ENCODE measurements at regions not wholly inside any gene's neighbourhood (a gene's known extent, or its start where the extent isn't known, plus 50 kb on each side); places are given as distances from the start of the nearest gene placed in this dataset.

- DNase-seq (ENCODE audit: extremely low spot score) = no peak
- TF ChIP-seq CTBP1 (IDR thresholded peaks at IDR 0.05; ENCODE audit: borderline replicate concordance) = no peak
- TF ChIP-seq SP1 (IDR thresholded peaks at IDR 0.05) = no peak
- TF ChIP-seq HDGF (IDR thresholded peaks at IDR 0.05; ENCODE audit: borderline replicate concordance) = no peak
- no peak for TF ChIP-seq ZNF384 (IDR thresholded peaks at IDR 0.05)
- TF ChIP-seq SUZ12 (IDR thresholded peaks at IDR 0.05) = no peak
- TF ChIP-seq ELF4 (IDR thresholded peaks at IDR 0.05) = no peak
- no peak for TF ChIP-seq FOXM1 (IDR thresholded peaks at IDR 0.05; ENCODE audit: borderline replicate concordance)
- TF ChIP-seq L3MBTL2 (conservative IDR thresholded peaks at IDR 0.05) = no peak
- no peak for TF ChIP-seq BHLHE40 (IDR thresholded peaks at IDR 0.05; ENCODE audit: borderline replicate concordance)
- TF ChIP-seq FOXA1 (IDR thresholded peaks at IDR 0.05) = no peak
- no peak for TF ChIP-seq NFRKB (IDR thresholded peaks at IDR 0.05)
- TF ChIP-seq PKNOX1 (IDR thresholded peaks at IDR 0.05) = no peak
- TF ChIP-seq LEF1 (IDR thresholded peaks at IDR 0.05; ENCODE audit: borderline replicate concordance) = no peak
- TF ChIP-seq TARDBP (IDR thresholded peaks at IDR 0.05) = no peak
- no peak for TF ChIP-seq ARNT (IDR thresholded peaks at IDR 0.05)
- no peak for TF ChIP-seq FOXK2 (IDR thresholded peaks at IDR 0.05)
- POLR2A ChIA-PET = no interaction called here
- CTCF ChIA-PET = no interaction called here
Measured at GRCh38 chrX:20746690-20747089, 480.0 kb upstream of the RPS6KA3 start.

- DNase-seq (ENCODE audit: extremely low spot score) = no peak
- TF ChIP-seq SUZ12 (IDR thresholded peaks at IDR 0.05) (no peak), FOXA1 (IDR thresholded peaks at IDR 0.05) (no peak), TARDBP (IDR thresholded peaks at IDR 0.05) (no peak), FOXM1 (IDR thresholded peaks at IDR 0.05; ENCODE audit: borderline replicate concordance) (no peak), CTBP1 (IDR thresholded peaks at IDR 0.05; ENCODE audit: borderline replicate concordance) (no peak), NFRKB (IDR thresholded peaks at IDR 0.05) (no peak), SP1 (IDR thresholded peaks at IDR 0.05) (no peak), LEF1 (IDR thresholded peaks at IDR 0.05; ENCODE audit: borderline replicate concordance) (no peak), BHLHE40 (IDR thresholded peaks at IDR 0.05; ENCODE audit: borderline replicate concordance) (no peak), PKNOX1 (IDR thresholded peaks at IDR 0.05) (no peak), FOXK2 (IDR thresholded peaks at IDR 0.05) (no peak), ZNF384 (IDR thresholded peaks at IDR 0.05) (no peak), HDGF (IDR thresholded peaks at IDR 0.05; ENCODE audit: borderline replicate concordance) (no peak), L3MBTL2 (conservative IDR thresholded peaks at IDR 0.05) (no peak), ELF4 (IDR thresholded peaks at IDR 0.05) (no peak), ARNT (IDR thresholded peaks at IDR 0.05) (no peak)
- CTCF ChIA-PET = no interaction called here
- POLR2A ChIA-PET = no interaction called here
Measured at GRCh38 chrX:20743046-20743445, 476.3 kb upstream of the RPS6KA3 start.

- no peak for DNase-seq (ENCODE audit: extremely low spot score)
Measured at GRCh38 chrX:20742106-20742505, 475.4 kb upstream of the RPS6KA3 start.

GRCh38 chrX:20740443-20740842 lies 473.7 kb upstream of the RPS6KA3 start:
- no peak for DNase-seq (ENCODE audit: extremely low spot score)
- TF ChIP-seq PKNOX1 (IDR thresholded peaks at IDR 0.05) (no peak), CTBP1 (IDR thresholded peaks at IDR 0.05; ENCODE audit: borderline replicate concordance) (no peak), SUZ12 (IDR thresholded peaks at IDR 0.05) (no peak), FOXM1 (IDR thresholded peaks at IDR 0.05; ENCODE audit: borderline replicate concordance) (no peak), HDGF (IDR thresholded peaks at IDR 0.05; ENCODE audit: borderline replicate concordance) (no peak), ELF4 (IDR thresholded peaks at IDR 0.05) (no peak), FOXA1 (IDR thresholded peaks at IDR 0.05) (no peak), NFRKB (IDR thresholded peaks at IDR 0.05) (no peak), TARDBP (IDR thresholded peaks at IDR 0.05) (no peak), L3MBTL2 (conservative IDR thresholded peaks at IDR 0.05) (no peak), LEF1 (IDR thresholded peaks at IDR 0.05; ENCODE audit: borderline replicate concordance) (no peak), ARNT (IDR thresholded peaks at IDR 0.05) (no peak), FOXK2 (IDR thresholded peaks at IDR 0.05) (no peak), SP1 (IDR thresholded peaks at IDR 0.05) (no peak), BHLHE40 (IDR thresholded peaks at IDR 0.05; ENCODE audit: borderline replicate concordance) (no peak), ZNF384 (IDR thresholded peaks at IDR 0.05) (no peak)
- ChIA-PET CTCF (interaction anchor here (0.6 kb wide), 1 partner anchor 31 kb away, joined by 3 read pairs; no protein-coding TSS in a partner anchor), POLR2A (no interaction called here)

More at GRCh38 chrX:20742106-20742505, 475.4 kb upstream of the RPS6KA3 start:
- TF ChIP-seq SP1 (IDR thresholded peaks at IDR 0.05) = no peak
- no peak for TF ChIP-seq FOXK2 (IDR thresholded peaks at IDR 0.05)
- TF ChIP-seq NFRKB (IDR thresholded peaks at IDR 0.05) = no peak
- no peak for TF ChIP-seq ELF4 (IDR thresholded peaks at IDR 0.05)
- no peak for TF ChIP-seq ZNF384 (IDR thresholded peaks at IDR 0.05)
- no peak for TF ChIP-seq HDGF (IDR thresholded peaks at IDR 0.05; ENCODE audit: borderline replicate concordance)
- no peak for TF ChIP-seq FOXA1 (IDR thresholded peaks at IDR 0.05)
- no peak for TF ChIP-seq L3MBTL2 (conservative IDR thresholded peaks at IDR 0.05)
- no peak for TF ChIP-seq FOXM1 (IDR thresholded peaks at IDR 0.05; ENCODE audit: borderline replicate concordance)
- TF ChIP-seq ARNT (IDR thresholded peaks at IDR 0.05) = no peak
- ChIA-PET CTCF (no interaction called here), POLR2A (no interaction called here)

GRCh38 chrX:20739038-20739745 lies 472.5 kb upstream of the RPS6KA3 start:
- ChIA-PET CTCF (no interaction called here), POLR2A (no interaction called here)
- TF ChIP-seq PKNOX1 (IDR thresholded peaks at IDR 0.05) (no peak), BHLHE40 (IDR thresholded peaks at IDR 0.05; ENCODE audit: borderline replicate concordance) (no peak), CTBP1 (IDR thresholded peaks at IDR 0.05; ENCODE audit: borderline replicate concordance) (no peak), HDGF (IDR thresholded peaks at IDR 0.05; ENCODE audit: borderline replicate concordance) (no peak), TARDBP (IDR thresholded peaks at IDR 0.05) (no peak), LEF1 (IDR thresholded peaks at IDR 0.05; ENCODE audit: borderline replicate concordance) (no peak)
- no peak for DNase-seq (ENCODE audit: extremely low spot score)
